Activated CD8-positive, alpha-beta T cell treated with anti-CD3 and anti-CD28 coated beads for 36 hours (primary cell): ENCODE measurements at regions not wholly inside any gene's neighbourhood (a gene's known extent, or its start where the extent isn't known, plus 50 kb on each side); places are given as distances from the start of the nearest gene placed in this dataset.

Source experiments
- ATAC-seq: fragments of 200-7000 bp; cut with Tn5 transposase; one replicate; pipeline ENCODE4 v1.10.0; 2021; ENCODE audit warnings: mild to moderate bottlenecking, moderate library complexity
- CTCF ChIA-PET: fragments of 350-600 bp; sonication (Branson Sonifier 250); formaldehyde crosslinking; loops from one replicate; lab custom pipeline; 2021; ENCODE audit warnings: antibody characterized with exemption; lab: Charles Lee
- POLR2A ChIA-PET: fragments of 350-600 bp; sonication (Branson Sonifier 250); formaldehyde crosslinking; loops from one replicate; lab custom pipeline; 2021; ENCODE audit warnings: antibody characterized with exemption; lab: Charles Lee
- DNase-seq: peaks from one replicate; pipeline ENCODE4 v3.0.0-alpha.2; 2020
- H3K27ac Mint-ChIP-seq: one replicate; pipeline ENCODE4 v1.8.0; 2021; ENCODE audit warnings: mild to moderate bottlenecking, mixed read lengths
- H3K27me3 Mint-ChIP-seq: one replicate; pipeline ENCODE4 v1.8.0; 2021; ENCODE audit warnings: mixed read lengths
- H3K36me3 Mint-ChIP-seq: one replicate; pipeline ENCODE4 v1.8.0; 2021; ENCODE audit warnings: low read depth, mixed read lengths
- H3K4me1 Mint-ChIP-seq: one replicate; pipeline ENCODE4 v1.8.0; 2021; ENCODE audit warnings: low read depth, mixed read lengths
- H3K4me3 Mint-ChIP-seq: one replicate; pipeline ENCODE4 v1.8.0; 2021; ENCODE audit warnings: mild to moderate bottlenecking, moderate library complexity, mixed read lengths
- H3K9me3 Mint-ChIP-seq: one replicate; pipeline ENCODE4 v1.8.0; 2021; ENCODE audit warnings: mixed read lengths
- intact Hi-C: fragments of 100-400 bp; cut with micrococcal nuclease; formaldehyde crosslinking; loops from one replicate; pipeline ENCODE4 v1.10.0; 2022
- TF ChIP-seq, protein P1 (sequence below): fragments of 200-600 bp; IDR thresholded peaks from one replicate; pipeline ENCODE4 v1.8.0; 2022; ENCODE audit warnings: antibody characterized with exemption, mild to moderate bottlenecking

DNA sequence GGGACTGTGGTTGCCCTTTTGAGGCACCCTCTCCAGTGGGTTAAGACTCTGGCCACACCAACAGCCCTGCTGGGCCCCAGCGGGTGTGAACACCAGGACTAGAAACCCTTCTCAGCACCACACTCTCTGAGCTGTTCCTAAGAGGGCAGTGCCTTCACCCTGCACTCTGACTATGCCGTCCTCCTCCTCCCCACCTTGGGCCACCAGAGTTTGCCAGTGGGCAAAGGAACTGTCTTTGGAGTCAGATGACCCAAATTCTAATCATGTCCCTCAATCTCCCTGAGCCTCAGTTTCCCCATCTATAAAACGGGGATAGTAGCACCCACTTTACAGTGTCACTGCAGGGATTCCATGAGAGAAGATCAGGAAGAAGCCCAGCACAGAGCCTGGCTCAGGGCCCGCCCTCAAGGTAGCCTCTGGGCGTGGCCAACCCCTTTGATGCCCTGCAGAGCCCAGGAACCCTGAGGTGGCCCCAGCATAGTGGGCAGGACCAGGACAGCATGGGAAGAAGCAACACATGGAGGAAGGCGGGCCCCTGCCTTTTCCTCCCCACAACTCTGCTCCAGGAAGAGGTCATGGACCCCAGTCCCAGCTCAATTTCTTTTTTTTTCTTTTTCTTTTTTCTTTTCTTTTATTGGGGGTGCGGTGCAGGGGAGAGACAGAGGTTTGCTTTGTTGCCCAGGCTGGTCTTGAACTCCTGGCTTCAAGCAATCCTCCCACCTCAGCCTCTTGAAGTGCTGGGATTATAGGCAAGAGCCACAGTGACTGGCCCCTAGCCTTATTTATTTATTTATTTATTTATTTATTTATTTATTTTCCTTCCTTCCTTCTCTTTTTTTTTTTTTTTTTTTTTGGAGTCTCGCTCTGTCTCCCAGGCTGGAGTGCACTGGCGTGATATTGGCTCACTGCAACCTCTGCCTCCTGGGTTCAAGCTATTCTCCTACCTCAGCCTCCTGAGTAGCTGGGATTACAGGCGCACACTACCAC, 115.7 kb upstream of the LINGO1 start:
- POLR2A ChIA-PET, result no interaction called here
- peak; percentile 53 for ATAC-seq

DNA sequence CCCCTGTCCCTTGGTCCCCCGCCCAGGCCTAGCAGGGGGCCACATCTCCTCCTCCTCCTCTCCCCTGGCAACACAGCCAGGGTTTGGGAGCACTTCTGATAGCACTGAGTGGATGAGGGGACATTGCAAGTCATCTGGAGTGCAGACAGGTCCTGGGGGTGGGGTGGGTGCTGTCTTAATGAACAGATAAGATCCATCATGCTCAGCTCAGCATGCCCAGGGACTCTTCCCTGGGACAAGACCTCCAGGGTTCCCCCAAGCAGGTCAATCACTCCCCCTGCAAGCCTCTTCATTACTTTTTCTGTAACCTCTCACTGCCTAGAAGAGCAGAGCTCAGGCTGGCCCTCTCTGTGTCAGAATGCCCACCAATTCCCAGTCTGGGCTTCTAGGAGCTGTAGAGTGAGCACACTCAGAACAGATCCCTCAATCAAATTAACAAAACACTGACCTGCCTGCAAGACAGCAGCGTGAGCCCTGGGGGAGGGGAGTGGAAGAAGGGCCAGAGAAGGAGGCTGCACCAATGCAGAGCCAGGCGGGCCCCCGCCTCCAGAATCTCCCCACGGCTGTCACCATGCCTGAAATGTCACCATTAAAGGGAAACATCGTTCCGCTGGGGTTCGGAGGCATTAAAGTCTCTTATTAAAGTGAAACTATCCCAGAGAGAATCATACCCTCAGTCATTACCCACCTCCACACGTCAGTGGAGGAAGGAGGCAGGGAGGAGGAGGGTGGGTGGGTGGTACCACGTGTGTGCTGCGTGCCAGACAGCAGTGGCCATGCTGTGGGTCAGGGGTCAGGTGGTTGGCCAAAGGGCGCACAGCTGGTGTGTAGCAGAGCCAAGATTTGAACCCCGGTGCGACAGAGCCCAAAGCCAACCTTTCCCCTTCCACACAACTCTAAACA, 114.7 kb upstream of the LINGO1 start:
- TF ChIP-seq, protein P1, sequence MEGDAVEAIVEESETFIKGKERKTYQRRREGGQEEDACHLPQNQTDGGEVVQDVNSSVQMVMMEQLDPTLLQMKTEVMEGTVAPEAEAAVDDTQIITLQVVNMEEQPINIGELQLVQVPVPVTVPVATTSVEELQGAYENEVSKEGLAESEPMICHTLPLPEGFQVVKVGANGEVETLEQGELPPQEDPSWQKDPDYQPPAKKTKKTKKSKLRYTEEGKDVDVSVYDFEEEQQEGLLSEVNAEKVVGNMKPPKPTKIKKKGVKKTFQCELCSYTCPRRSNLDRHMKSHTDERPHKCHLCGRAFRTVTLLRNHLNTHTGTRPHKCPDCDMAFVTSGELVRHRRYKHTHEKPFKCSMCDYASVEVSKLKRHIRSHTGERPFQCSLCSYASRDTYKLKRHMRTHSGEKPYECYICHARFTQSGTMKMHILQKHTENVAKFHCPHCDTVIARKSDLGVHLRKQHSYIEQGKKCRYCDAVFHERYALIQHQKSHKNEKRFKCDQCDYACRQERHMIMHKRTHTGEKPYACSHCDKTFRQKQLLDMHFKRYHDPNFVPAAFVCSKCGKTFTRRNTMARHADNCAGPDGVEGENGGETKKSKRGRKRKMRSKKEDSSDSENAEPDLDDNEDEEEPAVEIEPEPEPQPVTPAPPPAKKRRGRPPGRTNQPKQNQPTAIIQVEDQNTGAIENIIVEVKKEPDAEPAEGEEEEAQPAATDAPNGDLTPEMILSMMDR, result no peak
- intact Hi-C loops, result no loop called here
- CTCF ChIA-PET, result no interaction called here
- Mint-ChIP-seq H3K4me3 (no peak overlapping the region), H3K4me1 (peaks cover 8% of the 10 kb centered on the region), H3K36me3 (no peaks in the 10 kb centered on the region), H3K27me3 (no peaks in the 10 kb centered on the region), H3K27ac (no peak overlapping the region), H3K9me3 (no peaks in the 10 kb centered on the region)
- ATAC-seq (peak; percentile 34), DNase-seq (peak; percentile 23)
- POLR2A ChIA-PET, result no interaction called here

More for the DNA sequence above, 115.7 kb upstream of the LINGO1 start:
- intact Hi-C loops, result no loop called here
- no peaks in the 10 kb centered on the region for H3K36me3 Mint-ChIP-seq
- H3K27ac Mint-ChIP-seq, result no peak overlapping the region
- H3K9me3 Mint-ChIP-seq, result no peaks in the 10 kb centered on the region
- no peak for DNase-seq
- TF ChIP-seq, protein P1, result no peak
- peaks cover 8% of the 10 kb centered on the region for H3K4me1 Mint-ChIP-seq
- CTCF ChIA-PET, result no interaction called here
- no peak overlapping the region for H3K4me3 Mint-ChIP-seq
- H3K27me3 Mint-ChIP-seq, result peaks cover 2% of the 10 kb centered on the region

DNA sequence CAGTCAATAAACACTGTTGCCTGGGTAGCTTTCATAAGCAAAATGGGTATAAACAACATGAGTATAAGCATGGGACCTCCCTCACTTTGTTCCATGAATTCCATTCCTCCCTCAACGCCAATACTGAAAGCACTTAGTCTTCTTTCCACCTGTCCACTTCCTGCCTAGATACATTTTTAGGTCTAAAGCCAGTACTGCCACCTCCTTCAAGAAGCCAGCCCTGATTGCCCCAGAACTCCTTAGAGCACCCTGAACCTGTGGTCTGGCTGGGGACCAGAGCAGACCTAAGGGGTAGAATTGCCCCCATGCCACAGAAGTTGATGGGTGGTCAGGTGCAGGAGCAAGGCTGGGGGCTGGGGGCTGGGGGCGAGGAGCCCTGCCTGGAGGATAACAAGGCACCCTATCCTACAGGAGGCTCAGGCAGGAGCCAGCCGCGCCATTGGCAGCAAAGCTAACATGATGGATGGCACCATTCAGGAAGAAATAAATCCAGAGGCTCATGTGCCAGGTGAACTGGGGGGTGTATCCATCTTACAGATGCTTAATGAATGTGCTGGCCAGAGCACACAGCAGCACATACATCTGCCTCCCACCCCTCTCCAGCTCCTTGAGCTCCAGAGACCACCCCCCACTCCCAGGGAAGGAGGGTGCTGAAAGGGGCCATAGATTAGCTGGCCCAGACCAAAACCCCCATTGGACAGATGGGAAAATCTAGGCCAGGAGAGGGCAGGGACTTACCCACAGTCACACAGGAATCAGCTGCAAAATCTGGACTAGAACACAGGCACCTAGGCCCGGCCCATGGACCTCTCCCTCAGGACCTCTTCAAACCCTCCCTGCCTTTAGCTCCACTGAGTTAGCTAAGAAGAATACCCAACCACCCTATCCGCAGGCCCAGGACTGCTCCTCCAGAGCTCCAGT, 113.8 kb upstream of the LINGO1 start:
- H3K27me3 Mint-ChIP-seq, result no peaks in the 10 kb centered on the region
- H3K36me3 Mint-ChIP-seq, result no peaks in the 10 kb centered on the region
- POLR2A ChIA-PET, result no interaction called here
- no peak overlapping the region for H3K27ac Mint-ChIP-seq
- TF ChIP-seq, protein P1, result no peak
- CTCF ChIA-PET, result no interaction called here
- intact Hi-C loops, result no loop called here
- no peak overlapping the region for H3K4me3 Mint-ChIP-seq
- DNase-seq (no peak), ATAC-seq (no peak)
- H3K9me3 Mint-ChIP-seq, result no peaks in the 10 kb centered on the region
- H3K4me1 Mint-ChIP-seq, result peaks cover 8% of the 10 kb centered on the region

DNA sequence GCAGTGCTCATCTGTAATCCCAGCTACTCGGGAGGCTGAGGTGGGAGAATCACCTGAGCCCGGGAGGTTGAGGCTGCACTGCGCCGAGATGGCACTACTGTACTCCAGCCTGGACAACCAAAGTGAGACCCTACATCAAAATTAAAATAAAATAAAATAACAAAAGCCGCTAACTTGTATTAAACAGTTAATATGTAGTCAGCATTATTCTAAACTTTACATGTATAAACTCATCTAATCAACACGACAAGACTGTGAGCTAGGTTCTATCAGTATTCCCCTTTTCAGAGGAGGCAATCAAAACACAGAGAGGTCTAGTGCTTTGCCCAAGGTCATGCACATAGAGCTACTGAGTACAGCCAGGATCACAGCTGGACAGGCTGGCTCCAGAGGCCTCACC, 111.7 kb upstream of the LINGO1 start:
- no peak for DNase-seq
- peaks cover 8% of the 10 kb centered on the region for H3K4me1 Mint-ChIP-seq
- H3K9me3 Mint-ChIP-seq, result no peaks in the 10 kb centered on the region
- ChIA-PET CTCF (no interaction called here), POLR2A (no interaction called here)
- H3K27me3 Mint-ChIP-seq, result peaks cover 1% of the 10 kb centered on the region
- TF ChIP-seq, protein P1, result no peak
- no peak for ATAC-seq
- H3K36me3 Mint-ChIP-seq, result no peaks in the 10 kb centered on the region
- no peak overlapping the region for H3K4me3 Mint-ChIP-seq
- no peak overlapping the region for H3K27ac Mint-ChIP-seq
- intact Hi-C loops, result no loop called here
